ENCODE measurements at regions not wholly inside any gene's neighbourhood (a gene's known extent, or its start where the extent isn't known, plus 50 kb on each side); places are given as distances from the start of the nearest gene placed in this dataset.

DNA sequence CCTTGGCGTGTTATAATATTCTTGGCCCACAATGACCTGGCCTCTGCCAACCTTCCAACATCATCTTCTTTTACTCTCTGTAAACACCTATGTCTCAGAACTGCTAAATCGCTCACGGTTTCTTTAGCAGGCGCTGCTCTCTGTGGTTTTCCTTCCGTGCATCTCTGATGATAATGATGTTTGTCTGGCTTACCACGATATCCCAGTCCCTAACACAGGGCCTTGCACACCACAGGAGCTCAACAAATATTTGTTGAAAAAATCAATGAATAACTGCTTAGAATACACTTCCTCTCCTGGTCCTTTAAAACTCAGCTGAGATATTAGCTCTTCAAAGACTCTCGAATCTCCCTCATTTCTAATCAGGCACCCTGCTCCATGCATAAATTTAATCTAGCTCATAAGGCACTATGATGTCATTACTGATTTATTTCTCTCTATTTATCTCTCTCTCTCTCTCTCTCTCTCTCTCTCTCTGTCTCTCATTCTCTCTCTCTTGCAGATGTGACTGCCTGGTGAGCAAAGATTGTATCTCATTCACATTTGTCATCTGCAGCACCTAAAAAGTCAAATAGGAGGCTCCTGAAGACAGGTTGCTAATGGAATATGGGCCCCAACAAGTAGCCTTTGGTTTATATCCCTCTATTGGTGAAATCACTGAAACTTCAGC is 206.4 kb downstream of the NHLRC3 start:
- no peaks in the 10 kb centered on the region for H3K4me1 ChIP-seq (ENCODE audit: insufficient read depth)
- H3K27me3 ChIP-seq (replicated peaks; ENCODE audit: insufficient read depth), result no peaks in the 10 kb centered on the region
- in situ Hi-C loops (cut with MboI), result no loop called here
- no peaks in the 10 kb centered on the region for H3K9me2 ChIP-seq (ENCODE audit: insufficient read depth)
- H3K27ac ChIP-seq, result no peak overlapping the region
- H3K79me2 ChIP-seq (ENCODE audit: insufficient read depth), result no peaks in the 10 kb centered on the region
- no peaks in the 10 kb centered on the region for H3K9me3 ChIP-seq (ENCODE audit: low read depth)
- H3K9ac ChIP-seq, result no peak overlapping the region
- no peak for DNase-seq
- no peaks in the 10 kb centered on the region for H4K20me1 ChIP-seq (ENCODE audit: insufficient read depth)
- H3F3A ChIP-seq (ENCODE audit: insufficient read depth), result no peaks in the 10 kb centered on the region
- TF ChIP-seq EZH2 (IDR thresholded peaks at IDR 0.05; ENCODE audit: insufficient read depth, poor library complexity, severe bottlenecking) (no peak), EZH2phosphoT487 (IDR thresholded peaks at IDR 0.05; ENCODE audit: insufficient read depth, low read depth) (no peak)
- no peaks in the 10 kb centered on the region for H3K36me3 ChIP-seq (ENCODE audit: low read depth)
- H3K4me2 ChIP-seq (ENCODE audit: unreplicated experiment), result no peak overlapping the region
- no peak overlapping the region for H3K4me3 ChIP-seq
- WGBS, 2 experiments (ENCODE audit: low coverage in 1 of 2, low lambda C conversion rate in 2 of 2, missing lambda C conversion rate in 2 of 2), result 67% methylated on average over 7 of the region's 7 CpGs
- H2AFZ ChIP-seq, result no peak overlapping the region

DNA sequence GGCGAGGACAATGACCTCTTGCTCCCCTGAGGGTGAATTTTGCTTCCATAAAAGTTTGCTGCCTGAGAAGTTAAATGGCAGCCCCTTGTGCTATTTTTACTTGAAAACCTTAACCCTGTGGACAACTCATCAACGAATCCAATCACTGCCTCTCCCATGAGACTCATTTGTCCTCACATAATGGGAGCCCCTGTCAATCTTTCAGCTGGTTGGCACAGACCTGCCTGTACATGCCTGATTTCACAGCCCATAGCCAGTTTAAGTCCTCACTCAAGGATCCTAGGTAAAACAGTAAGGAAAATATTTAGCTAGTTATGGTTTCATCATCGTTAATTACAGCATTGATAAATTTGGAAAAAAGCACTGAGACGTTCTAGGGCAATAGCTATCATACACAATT is 207.4 kb downstream of the NHLRC3 start:
- no peak overlapping the region for H3K27ac ChIP-seq
- H3K9me2 ChIP-seq (ENCODE audit: insufficient read depth), result no peaks in the 10 kb centered on the region
- no peaks in the 10 kb centered on the region for H3K36me3 ChIP-seq (ENCODE audit: low read depth)
- H3K4me1 ChIP-seq (ENCODE audit: insufficient read depth), result no peaks in the 10 kb centered on the region
- WGBS, 2 experiments (ENCODE audit: low coverage in 1 of 2, low lambda C conversion rate in 2 of 2, missing lambda C conversion rate in 2 of 2), result 45 to 47% methylated on average over 4 of the region's 4 CpGs
- no peaks in the 10 kb centered on the region for H3K9me3 ChIP-seq (ENCODE audit: low read depth)
- TF ChIP-seq EZH2 (IDR thresholded peaks at IDR 0.05; ENCODE audit: insufficient read depth, poor library complexity, severe bottlenecking) (no peak), EZH2phosphoT487 (IDR thresholded peaks at IDR 0.05; ENCODE audit: insufficient read depth, low read depth) (no peak)
- DNase-seq, result no peak
- no peak overlapping the region for H3K4me3 ChIP-seq
- H3K27me3 ChIP-seq (replicated peaks; ENCODE audit: insufficient read depth), result no peaks in the 10 kb centered on the region
- no peaks in the 10 kb centered on the region for H4K20me1 ChIP-seq (ENCODE audit: insufficient read depth)
- H3K79me2 ChIP-seq (ENCODE audit: insufficient read depth), result no peaks in the 10 kb centered on the region
- no peak overlapping the region for H3K4me2 ChIP-seq (ENCODE audit: unreplicated experiment)
- no peaks in the 10 kb centered on the region for H3F3A ChIP-seq (ENCODE audit: insufficient read depth)
- in situ Hi-C loops (cut with MboI), result no loop called here
- no peak overlapping the region for H3K9ac ChIP-seq
- no peak overlapping the region for H2AFZ ChIP-seq

GRCh38 chr13:39249982-39250381 is 211.7 kb downstream of the NHLRC3 start:
- H3K4me1 ChIP-seq (ENCODE audit: insufficient read depth), result no peaks in the 10 kb centered on the region
- H3K4me2 ChIP-seq (ENCODE audit: unreplicated experiment), result no peak overlapping the region
- H3F3A ChIP-seq (ENCODE audit: insufficient read depth), result no peaks in the 10 kb centered on the region
- no peaks in the 10 kb centered on the region for H3K9me2 ChIP-seq (ENCODE audit: insufficient read depth)
- 16 to 18% methylated on average over 9 of the region's 9 CpGs for WGBS, 2 experiments (ENCODE audit: low coverage in 1 of 2, low lambda C conversion rate in 2 of 2, missing lambda C conversion rate in 2 of 2)
- H3K9ac ChIP-seq, result no peak overlapping the region
- no peak overlapping the region for H3K27ac ChIP-seq
- TF ChIP-seq EZH2 (IDR thresholded peaks at IDR 0.05; ENCODE audit: insufficient read depth, poor library complexity, severe bottlenecking) (no peak), EZH2phosphoT487 (IDR thresholded peaks at IDR 0.05; ENCODE audit: insufficient read depth, low read depth) (no peak)
- no peaks in the 10 kb centered on the region for H4K20me1 ChIP-seq (ENCODE audit: insufficient read depth)
- H3K4me3 ChIP-seq, result no peak overlapping the region
- no peak overlapping the region for H2AFZ ChIP-seq
- H3K27me3 ChIP-seq (replicated peaks; ENCODE audit: insufficient read depth), result 0 out of 2 replicates have a peak, but pooled peaks cover 4% of the 10 kb centered on the region
- no peaks in the 10 kb centered on the region for H3K36me3 ChIP-seq (ENCODE audit: low read depth)
- DNase-seq, result no peak
- no peaks in the 10 kb centered on the region for H3K79me2 ChIP-seq (ENCODE audit: insufficient read depth)
- in situ Hi-C loops (cut with MboI), result no loop called here
- no peaks in the 10 kb centered on the region for H3K9me3 ChIP-seq (ENCODE audit: low read depth)

DNA sequence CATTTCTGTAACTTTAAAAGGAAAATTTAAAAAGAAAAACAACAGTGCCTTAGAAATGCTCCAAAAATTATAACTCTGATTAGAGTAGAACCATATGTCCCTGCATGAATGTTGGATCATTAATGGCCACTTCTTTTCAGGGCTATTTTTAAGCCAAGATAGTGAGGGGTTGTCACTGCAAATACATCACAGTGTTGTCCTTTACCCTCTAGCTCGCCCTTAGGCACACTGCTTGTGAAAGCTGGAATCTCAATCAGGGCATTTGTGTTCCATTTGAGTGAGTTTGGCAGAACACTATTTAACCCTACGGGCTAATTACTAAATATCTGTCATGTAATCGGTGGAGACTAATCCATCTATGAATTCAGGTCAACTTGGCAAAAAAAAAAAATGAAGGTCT is 212.2 kb downstream of the NHLRC3 start:
- Histone ChIP-seq H3K4me2 (ENCODE audit: unreplicated experiment) (no peak overlapping the region), H3K36me3 (ENCODE audit: low read depth) (no peaks in the 10 kb centered on the region), H4K20me1 (ENCODE audit: insufficient read depth) (no peaks in the 10 kb centered on the region), H3K9ac (no peak overlapping the region), H3K27ac (no peak overlapping the region), H2AFZ (no peak overlapping the region), H3K9me2 (ENCODE audit: insufficient read depth) (no peaks in the 10 kb centered on the region), H3F3A (ENCODE audit: insufficient read depth) (no peaks in the 10 kb centered on the region), H3K4me3 (no peak overlapping the region), H3K27me3 (replicated peaks; ENCODE audit: insufficient read depth) (0 out of 2 replicates have a peak, but pooled peaks cover 4% of the 10 kb centered on the region), H3K79me2 (ENCODE audit: insufficient read depth) (no peaks in the 10 kb centered on the region), H3K9me3 (ENCODE audit: low read depth) (no peaks in the 10 kb centered on the region), H3K4me1 (ENCODE audit: insufficient read depth) (no peaks in the 10 kb centered on the region)
- TF ChIP-seq EZH2 (IDR thresholded peaks at IDR 0.05; ENCODE audit: insufficient read depth, poor library complexity, severe bottlenecking) (no peak), EZH2phosphoT487 (IDR thresholded peaks at IDR 0.05; ENCODE audit: insufficient read depth, low read depth) (no peak)
- in situ Hi-C loops (cut with MboI), result no loop called here
- WGBS, 2 experiments (ENCODE audit: low coverage in 1 of 2, low lambda C conversion rate in 2 of 2, missing lambda C conversion rate in 2 of 2), result 3 to 7% methylated on average over 3 of the region's 3 CpGs
- DNase-seq, result no peak
